ENCODE measurements at regions not wholly inside any gene's neighbourhood (a gene's known extent, or its start where the extent isn't known, plus 50 kb on each side); places are given as distances from the start of the nearest gene placed in this dataset.
"Not testable (repeated sequence)": the region's sequence is repeated elsewhere in the genome, so short reads cannot be mapped to it uniquely, and the experiment has no call there.

- H3K36me3 ChIP-seq (ENCODE audit: control insufficient read depth, insufficient read depth, low read length): no peaks in the 10 kb centered on the region
- no peak for TF ChIP-seq CTCF (IDR thresholded peaks at IDR 0.05; ENCODE audit: insufficient read depth, low read length, poor library complexity, severe bottlenecking)
- H3K4me3 ChIP-seq (replicated peaks; ENCODE audit: low read depth, low read length): no peak overlapping the region
- DNase-seq (ENCODE audit: extremely low read depth, insufficient read length): no peak
- H3K27me3 ChIP-seq (replicated peaks; ENCODE audit: control insufficient read depth, insufficient read depth, low read length): no peaks in the 10 kb centered on the region
These were observed 855.6 kb downstream of the KCNJ2 start for GRCh38 chr17:71024969-71025368.

GRCh38 chr17:71029246-71029645, 859.9 kb downstream of the KCNJ2 start:
- no peaks in the 10 kb centered on the region for H3K27me3 ChIP-seq (replicated peaks; ENCODE audit: control insufficient read depth, insufficient read depth, low read length)
- TF ChIP-seq CTCF (IDR thresholded peaks at IDR 0.05; ENCODE audit: insufficient read depth, low read length, poor library complexity, severe bottlenecking): no peak
- no peak for DNase-seq (ENCODE audit: extremely low read depth, insufficient read length)
- no peaks in the 10 kb centered on the region for H3K36me3 ChIP-seq (ENCODE audit: control insufficient read depth, insufficient read depth, low read length)
- H3K4me3 ChIP-seq (replicated peaks; ENCODE audit: low read depth, low read length): no peak overlapping the region

GRCh38 chr17:71031286-71031685, 862.0 kb downstream of the KCNJ2 start:
- not testable (repeated sequence) for H3K4me3 ChIP-seq (replicated peaks; ENCODE audit: low read depth, low read length); H3K36me3 ChIP-seq (ENCODE audit: control insufficient read depth, insufficient read depth, low read length); DNase-seq (ENCODE audit: extremely low read depth, insufficient read length); H3K27me3 ChIP-seq (replicated peaks; ENCODE audit: control insufficient read depth, insufficient read depth, low read length)

- no peak overlapping the region for H3K4me3 ChIP-seq (replicated peaks; ENCODE audit: low read depth, low read length)
- no peak for TF ChIP-seq CTCF (IDR thresholded peaks at IDR 0.05; ENCODE audit: insufficient read depth, low read length, poor library complexity, severe bottlenecking)
- DNase-seq (ENCODE audit: extremely low read depth, insufficient read length): no peak
- no peaks in the 10 kb centered on the region for H3K36me3 ChIP-seq (ENCODE audit: control insufficient read depth, insufficient read depth, low read length)
- no peaks in the 10 kb centered on the region for H3K27me3 ChIP-seq (replicated peaks; ENCODE audit: control insufficient read depth, insufficient read depth, low read length)
These were observed 863.5 kb downstream of the KCNJ2 start for GRCh38 chr17:71032746-71033273.

- DNase-seq (ENCODE audit: extremely low read depth, insufficient read length): no peak
- Histone ChIP-seq H3K4me3 (replicated peaks; ENCODE audit: low read depth, low read length) (no peak overlapping the region), H3K27me3 (replicated peaks; ENCODE audit: control insufficient read depth, insufficient read depth, low read length) (no peaks in the 10 kb centered on the region), H3K36me3 (ENCODE audit: control insufficient read depth, insufficient read depth, low read length) (no peaks in the 10 kb centered on the region)
- TF ChIP-seq CTCF (IDR thresholded peaks at IDR 0.05; ENCODE audit: insufficient read depth, low read length, poor library complexity, severe bottlenecking): no peak
These were observed 864.0 kb downstream of the KCNJ2 start for GRCh38 chr17:71033336-71033735.

- TF ChIP-seq CTCF (IDR thresholded peaks at IDR 0.05; ENCODE audit: insufficient read depth, low read length, poor library complexity, severe bottlenecking): no peak
- no peak overlapping the region for H3K4me3 ChIP-seq (replicated peaks; ENCODE audit: low read depth, low read length)
These were observed 865.9 kb downstream of the KCNJ2 start for GRCh38 chr17:71035226-71035625.

More at GRCh38 chr17:71035226-71035625, 865.9 kb downstream of the KCNJ2 start:
- Histone ChIP-seq H3K27me3 (replicated peaks; ENCODE audit: control insufficient read depth, insufficient read depth, low read length) (no peaks in the 10 kb centered on the region), H3K36me3 (ENCODE audit: control insufficient read depth, insufficient read depth, low read length) (no peaks in the 10 kb centered on the region)
- no peak for DNase-seq (ENCODE audit: extremely low read depth, insufficient read length)

Data from GM06990 (cell line).